GM12892 (cell line): ENCODE measurements at regions not wholly inside any gene's neighbourhood (a gene's known extent, or its start where the extent isn't known, plus 50 kb on each side); places are given as distances from the start of the nearest gene placed in this dataset.

Experiments
- POLR2A ChIP-seq: IDR thresholded peaks from 2 replicates; pipeline ENCODE4 v1.6.1; 2011; ENCODE audit warnings: low read depth, low read length, control low read depth
- POLR2AphosphoS5 ChIP-seq: IDR thresholded peaks from 2 replicates; pipeline ENCODE4 v1.6.1; 2011; ENCODE audit warnings: low read depth, low read length, control low read depth

DNA sequence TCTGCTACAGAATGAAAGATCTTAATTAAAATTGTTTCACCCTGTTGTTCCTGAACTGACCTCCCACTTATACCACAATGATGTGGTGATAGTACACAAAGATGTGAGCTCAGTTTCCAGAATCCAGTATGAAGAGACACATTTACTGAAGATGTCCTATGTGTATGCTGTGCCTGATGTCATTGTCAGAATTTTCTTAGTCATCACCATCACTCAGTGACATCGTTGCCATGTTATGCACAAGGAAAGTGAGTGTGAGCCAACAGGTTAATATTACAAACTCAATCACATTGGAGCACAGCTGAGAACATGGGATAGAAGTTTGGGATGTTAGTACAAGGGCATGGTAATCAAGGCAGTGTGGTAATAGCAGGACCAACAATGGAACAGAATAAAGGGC lies 199.7 kb upstream of the CHRNA7 start:
- TF ChIP-seq POLR2AphosphoS5 (no peak), POLR2A (no peak)
